ENCODE measurements at regions not wholly inside any gene's neighbourhood (a gene's known extent, or its start where the extent isn't known, plus 50 kb on each side); places are given as distances from the start of the nearest gene placed in this dataset.

GRCh38 chr1:61552630-61553305, 172.2 kb downstream of the TM2D1 start:
- TF ChIP-seq CTCF (IDR thresholded peaks at IDR 0.05) (no peak), E2F4 (CRISPR knock-in tag; IDR thresholded peaks at IDR 0.05; ENCODE audit: borderline replicate concordance, low read depth) (no peak), SP1 (CRISPR knock-in tag; conservative IDR thresholded peaks at IDR 0.05) (no peak), NR1H2 (CRISPR knock-in tag; IDR thresholded peaks at IDR 0.05) (no peak)
- TF ChIP-seq, protein P1, sequence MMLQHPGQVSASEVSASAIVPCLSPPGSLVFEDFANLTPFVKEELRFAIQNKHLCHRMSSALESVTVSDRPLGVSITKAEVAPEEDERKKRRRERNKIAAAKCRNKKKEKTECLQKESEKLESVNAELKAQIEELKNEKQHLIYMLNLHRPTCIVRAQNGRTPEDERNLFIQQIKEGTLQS (CRISPR knock-in tag; conservative IDR thresholded peaks at IDR 0.05): no peak
